ENCODE measurements at regions not wholly inside any gene's neighbourhood (a gene's known extent, or its start where the extent isn't known, plus 50 kb on each side); places are given as distances from the start of the nearest gene placed in this dataset.

DNA sequence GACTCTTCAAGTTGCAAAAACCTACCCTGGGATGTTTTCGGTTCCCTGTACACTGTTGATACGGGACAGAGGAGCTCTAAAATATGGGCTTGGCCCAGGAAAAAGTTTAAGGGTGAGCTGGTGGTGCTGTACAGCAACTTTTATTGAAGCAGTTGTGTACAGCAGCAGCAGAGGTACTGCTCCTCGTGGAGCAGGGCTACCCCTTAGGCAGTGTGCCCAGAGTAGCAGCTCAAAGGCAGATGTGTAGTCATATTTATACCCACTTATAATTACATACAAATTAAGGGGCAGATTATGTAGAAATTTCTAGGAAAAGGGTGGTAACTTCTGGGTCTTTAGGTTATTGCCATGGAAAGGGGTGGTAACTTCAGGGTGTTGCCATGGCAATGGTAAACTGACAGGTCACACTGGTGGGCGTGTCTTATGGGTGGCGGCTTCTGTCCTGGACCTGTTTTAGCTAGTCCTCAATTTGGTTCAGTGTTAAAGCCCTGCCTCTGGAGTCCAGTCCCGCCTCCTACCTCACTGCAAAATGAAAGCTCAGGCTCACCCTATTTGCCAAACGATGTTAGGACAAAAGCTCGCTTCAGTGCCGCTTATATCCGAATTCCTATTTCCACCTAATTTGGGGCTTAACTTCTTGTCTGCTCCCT is 203.2 kb downstream of the ETAA1 start:
- DNase-seq, result no peak
- TF ChIP-seq, protein P1, sequence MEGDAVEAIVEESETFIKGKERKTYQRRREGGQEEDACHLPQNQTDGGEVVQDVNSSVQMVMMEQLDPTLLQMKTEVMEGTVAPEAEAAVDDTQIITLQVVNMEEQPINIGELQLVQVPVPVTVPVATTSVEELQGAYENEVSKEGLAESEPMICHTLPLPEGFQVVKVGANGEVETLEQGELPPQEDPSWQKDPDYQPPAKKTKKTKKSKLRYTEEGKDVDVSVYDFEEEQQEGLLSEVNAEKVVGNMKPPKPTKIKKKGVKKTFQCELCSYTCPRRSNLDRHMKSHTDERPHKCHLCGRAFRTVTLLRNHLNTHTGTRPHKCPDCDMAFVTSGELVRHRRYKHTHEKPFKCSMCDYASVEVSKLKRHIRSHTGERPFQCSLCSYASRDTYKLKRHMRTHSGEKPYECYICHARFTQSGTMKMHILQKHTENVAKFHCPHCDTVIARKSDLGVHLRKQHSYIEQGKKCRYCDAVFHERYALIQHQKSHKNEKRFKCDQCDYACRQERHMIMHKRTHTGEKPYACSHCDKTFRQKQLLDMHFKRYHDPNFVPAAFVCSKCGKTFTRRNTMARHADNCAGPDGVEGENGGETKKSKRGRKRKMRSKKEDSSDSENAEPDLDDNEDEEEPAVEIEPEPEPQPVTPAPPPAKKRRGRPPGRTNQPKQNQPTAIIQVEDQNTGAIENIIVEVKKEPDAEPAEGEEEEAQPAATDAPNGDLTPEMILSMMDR (IDR thresholded peaks at IDR 0.05), result no peak
- no peaks in the 10 kb centered on the region for H3K27me3 Mint-ChIP-seq (ENCODE audit: low read depth, poor library complexity)
- H3K4me1 Mint-ChIP-seq, result no peaks in the 10 kb centered on the region
- H3K4me3 Mint-ChIP-seq, result no peak overlapping the region
- no peak overlapping the region for H3K27ac Mint-ChIP-seq
- no peaks in the 10 kb centered on the region for H3K36me3 Mint-ChIP-seq (ENCODE audit: low read depth)
- H3K9me3 Mint-ChIP-seq, result peaks cover 19% of the 10 kb centered on the region

- Mint-ChIP-seq H3K4me3 (no peak overlapping the region), H3K27ac (no peak overlapping the region), H3K36me3 (ENCODE audit: low read depth) (no peaks in the 10 kb centered on the region), H3K4me1 (no peaks in the 10 kb centered on the region), H3K9me3 (peaks cover 13% of the 10 kb centered on the region), H3K27me3 (ENCODE audit: low read depth, poor library complexity) (no peaks in the 10 kb centered on the region)
- TF ChIP-seq, protein P1 (IDR thresholded peaks at IDR 0.05), result no peak
- DNase-seq, result no peak
Measured at GRCh38 chr2:67600946-67601345, 203.8 kb downstream of the ETAA1 start.

GRCh38 chr2:67604360-67604759 is 207.2 kb downstream of the ETAA1 start:
- no peaks in the 10 kb centered on the region for H3K27me3 Mint-ChIP-seq (ENCODE audit: low read depth, poor library complexity)
- H3K27ac Mint-ChIP-seq, result no peak overlapping the region
- DNase-seq, result no peak
- TF ChIP-seq, protein P1 (IDR thresholded peaks at IDR 0.05), result no peak
- no peak overlapping the region for H3K4me3 Mint-ChIP-seq
- H3K36me3 Mint-ChIP-seq (ENCODE audit: low read depth), result no peaks in the 10 kb centered on the region
- peaks cover 5% of the 10 kb centered on the region for H3K4me1 Mint-ChIP-seq
- H3K9me3 Mint-ChIP-seq, result no peaks in the 10 kb centered on the region

DNA sequence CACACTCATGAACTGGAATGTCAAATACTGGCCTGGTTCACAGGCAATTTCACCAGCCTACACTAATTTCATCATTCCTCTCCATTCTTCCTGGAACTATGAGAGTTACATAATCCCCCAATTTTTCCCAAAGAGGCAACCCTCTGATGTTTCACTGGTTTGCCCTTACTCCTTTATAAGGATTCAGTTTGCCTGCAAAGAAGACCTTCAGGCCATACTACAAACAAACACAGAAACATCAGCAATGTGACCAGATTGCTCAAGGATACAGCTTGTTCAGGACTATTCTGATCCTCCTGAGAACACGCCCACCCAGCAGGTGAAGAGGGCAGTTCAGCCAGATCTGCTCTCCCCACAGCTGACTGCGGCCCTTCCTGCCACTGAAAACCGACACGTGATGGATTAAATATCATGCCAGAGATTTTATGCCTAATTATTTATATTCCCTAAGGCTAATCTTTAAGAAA is 215.5 kb downstream of the ETAA1 start:
- TF ChIP-seq, protein P1 (IDR thresholded peaks at IDR 0.05), result no peak
- no peaks in the 10 kb centered on the region for H3K27me3 Mint-ChIP-seq (ENCODE audit: low read depth, poor library complexity)
- no peak for DNase-seq
- no peaks in the 10 kb centered on the region for H3K36me3 Mint-ChIP-seq (ENCODE audit: low read depth)
- no peak overlapping the region for H3K27ac Mint-ChIP-seq
- H3K4me1 Mint-ChIP-seq, result peaks cover 13% of the 10 kb centered on the region
- H3K9me3 Mint-ChIP-seq, result no peaks in the 10 kb centered on the region
- no peak overlapping the region for H3K4me3 Mint-ChIP-seq

- no peaks in the 10 kb centered on the region for H3K36me3 Mint-ChIP-seq (ENCODE audit: low read depth)
- H3K4me3 Mint-ChIP-seq, result no peak overlapping the region
- H3K27me3 Mint-ChIP-seq (ENCODE audit: low read depth, poor library complexity), result no peaks in the 10 kb centered on the region
- H3K27ac Mint-ChIP-seq, result no peak overlapping the region
- DNase-seq, result no peak
- TF ChIP-seq, protein P1 (IDR thresholded peaks at IDR 0.05), result no peak
- H3K9me3 Mint-ChIP-seq, result no peaks in the 10 kb centered on the region
- H3K4me1 Mint-ChIP-seq, result peaks cover 13% of the 10 kb centered on the region
Measured at GRCh38 chr2:67613227-67613626, 216.1 kb downstream of the ETAA1 start.

DNA sequence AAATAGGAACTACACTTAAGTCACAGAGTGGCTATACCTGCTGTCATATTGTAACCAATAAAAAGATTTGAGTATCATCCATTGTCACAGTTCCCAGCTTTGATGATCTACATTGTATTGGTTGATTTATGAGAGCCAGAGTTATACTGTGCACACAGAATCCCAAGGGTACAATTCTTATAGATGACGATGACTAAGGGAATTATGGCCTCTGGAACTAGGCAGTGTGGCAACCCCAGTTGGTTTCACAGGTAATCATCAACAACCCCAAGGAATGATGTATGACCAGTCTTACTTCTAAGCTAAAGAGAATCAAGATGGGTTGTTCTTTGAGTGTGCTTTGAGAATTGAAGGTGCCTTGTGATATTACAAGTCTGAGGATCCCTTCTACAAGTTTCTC is 217.3 kb downstream of the ETAA1 start:
- peaks cover 8% of the 10 kb centered on the region for H3K4me1 Mint-ChIP-seq
- TF ChIP-seq, protein P1 (IDR thresholded peaks at IDR 0.05), result no peak
- no peaks in the 10 kb centered on the region for H3K27me3 Mint-ChIP-seq (ENCODE audit: low read depth, poor library complexity)
- DNase-seq, result no peak
- H3K36me3 Mint-ChIP-seq (ENCODE audit: low read depth), result no peaks in the 10 kb centered on the region
- no peaks in the 10 kb centered on the region for H3K9me3 Mint-ChIP-seq
- H3K27ac Mint-ChIP-seq, result no peak overlapping the region
- no peak overlapping the region for H3K4me3 Mint-ChIP-seq

Measured in nephron progenitor cell (in vitro differentiated cells).